H1 (cell line): ENCODE measurements at regions not wholly inside any gene's neighbourhood (a gene's known extent, or its start where the extent isn't known, plus 50 kb on each side); places are given as distances from the start of the nearest gene placed in this dataset.
A peak's percentile ranks its signal among the peaks of the same experiment; 100 is the strongest.
"Not testable (repeated sequence)": the region's sequence is repeated elsewhere in the genome, so short reads cannot be mapped to it uniquely, and the experiment has no call there.

ENCODE experiments used
- CTCF ChIA-PET: fragments of 300-600 bp; sonication (Branson Sonifier 250); formaldehyde crosslinking; loops from one replicate; lab custom pipeline; 2021; ENCODE audit not compliant: partially characterized antibody; lab: Charles Lee
- POLR2A ChIA-PET: fragments of 300-600 bp; sonication (Branson Sonifier 250); formaldehyde crosslinking; loops from one replicate; lab custom pipeline; 2021; ENCODE audit warnings: inconsistent platforms; ENCODE audit not compliant: partially characterized antibody; lab: Charles Lee
- DNase-seq, 2 experiments: peaks; one replicate each; pipeline versions ENCODE4 v3.0.0 to v3.0.0-alpha.2; 2010 to 2022; ENCODE audit warnings: low spot score in 2 of 2, low read depth in 1 of 2, mixed read lengths in 1 of 2
- FAIRE-seq: peaks from 2 replicates; lab custom pipeline; 2011; peaks lifted over from hg19 to GRCh38; lab: Jason Lieb, UNC
- H2AFZ ChIP-seq: 2 replicates; pipeline ENCODE4 v1.8.1; 2012; ENCODE audit warnings: low read length, inconsistent platforms
- H2AK5ac ChIP-seq: 2 replicates; pipeline ENCODE4 v1.6.1; 2013; ENCODE audit warnings: low read depth, low read length
- H2BK120ac ChIP-seq: replicated peaks from 2 replicates; pipeline ENCODE3; 2013; ENCODE audit warnings: low read depth, low read length, inconsistent platforms
- H2BK12ac ChIP-seq: 2 replicates; pipeline ENCODE4 v1.6.1; 2013; ENCODE audit warnings: low read depth, low read length
- H2BK15ac ChIP-seq: 2 replicates; pipeline ENCODE4 v1.6.1; 2013; ENCODE audit warnings: low read length
- H2BK20ac ChIP-seq: 2 replicates; pipeline ENCODE4 v1.6.1; 2013; ENCODE audit warnings: low read length
- H2BK5ac ChIP-seq: 2 replicates; pipeline ENCODE4 v1.6.1; 2013; ENCODE audit warnings: low read depth, low read length
- H3K14ac ChIP-seq: 2 replicates; pipeline ENCODE4 v1.6.1; 2013; ENCODE audit warnings: inconsistent platforms; ENCODE audit not compliant: insufficient read length
- H3K18ac ChIP-seq: 2 replicates; pipeline ENCODE4 v1.6.1; 2013; ENCODE audit warnings: low read length; ENCODE audit errors: extremely low read depth
- H3K23ac ChIP-seq: 2 replicates; pipeline ENCODE4 v1.6.1; 2013; ENCODE audit warnings: inconsistent platforms; ENCODE audit not compliant: insufficient read length
- H3K23me2 ChIP-seq: 2 replicates; pipeline ENCODE4 v1.6.1; 2013; ENCODE audit warnings: low read depth, low read length
- H3K27ac ChIP-seq: 2 replicates; pipeline ENCODE4 v1.6.1; 2011; ENCODE audit warnings: low read depth, low read length, inconsistent platforms
- H3K27me3 ChIP-seq, 4 experiments: replicated peaks in 1 of 4; 1 replicate in 1 of 4; 2 replicates in 3 of 4; pipeline versions ENCODE4 v1.6.1 to v1.8.1; 2011 to 2013; ENCODE audit warnings: low read length in 3 of 4, mild to moderate bottlenecking in 3 of 4, inconsistent platforms in 2 of 4, mixed read lengths in 2 of 4, moderate library complexity in 1 of 4; ENCODE audit not compliant: control insufficient read depth in 3 of 4, insufficient read depth in 3 of 4; ENCODE audit errors: extremely low read depth in 1 of 4
- H3K36me3 ChIP-seq, 4 experiments: 2 replicates each; pipeline versions ENCODE4 v1.6.1 to v1.8.1; 2011 to 2013; ENCODE audit warnings: mild to moderate bottlenecking in 4 of 4, low read length in 3 of 4, moderate library complexity in 2 of 4, control low read depth in 1 of 4, inconsistent platforms in 1 of 4; ENCODE audit not compliant: insufficient read depth in 4 of 4, control insufficient read depth in 2 of 4
- H3K4ac ChIP-seq: replicated peaks from 2 replicates; pipeline ENCODE3; 2013; ENCODE audit warnings: low read length, low read depth, mixed read lengths, inconsistent platforms; ENCODE audit not compliant: insufficient read length
- H3K4me1 ChIP-seq, 4 experiments: replicated peaks in 1 of 4; 1 replicate in 1 of 4; 2 replicates in 3 of 4; pipeline versions ENCODE4 v1.6.1 to v1.8.1; 2011 to 2013; ENCODE audit warnings: low read length in 3 of 4, inconsistent platforms in 2 of 4, mixed read lengths in 1 of 4; ENCODE audit not compliant: insufficient read depth in 4 of 4, control insufficient read depth in 3 of 4
- H3K4me2 ChIP-seq, 2 experiments: 2 replicates each; pipeline versions ENCODE4 v1.6.1 to v1.8.1; 2011 to 2013; ENCODE audit warnings: low read depth in 2 of 2, low read length in 2 of 2, control low read depth in 1 of 2, inconsistent platforms in 1 of 2, mild to moderate bottlenecking in 1 of 2; ENCODE audit not compliant: insufficient read depth in 1 of 2
- H3K4me3 ChIP-seq, 4 experiments: fragments of 200-600, 300-600 bp in 1 of 4; sonication (generic), shearing (Covaris generic), sonication (Bioruptor Twin) in 1 of 4; 2 replicates each; pipeline versions ENCODE4 v1.5.1 to v1.8.1; 2011 to 2016; ENCODE audit warnings: low read length in 4 of 4, low read depth in 3 of 4, control low read depth in 2 of 4, inconsistent platforms in 2 of 4, mild to moderate bottlenecking in 2 of 4, mixed read lengths in 1 of 4, moderate library complexity in 1 of 4; ENCODE audit not compliant: insufficient read depth in 2 of 4; ENCODE audit errors: extremely low read depth in 1 of 4
- H3K56ac ChIP-seq: replicated peaks from 2 replicates; pipeline ENCODE3; 2013; ENCODE audit warnings: low read depth, mild to moderate bottlenecking, mixed read lengths, low read length, inconsistent platforms; ENCODE audit not compliant: insufficient read length
- H3K79me1 ChIP-seq: 2 replicates; pipeline ENCODE4 v1.6.1; 2013; ENCODE audit warnings: low read depth, low read length, control low read depth
- H3K79me2 ChIP-seq, 2 experiments: 2 replicates each; pipeline versions ENCODE4 v1.6.1 to v1.8.1; 2012 to 2013; ENCODE audit warnings: low read length in 2 of 2, mild to moderate bottlenecking in 2 of 2, inconsistent platforms in 1 of 2; ENCODE audit not compliant: insufficient read depth in 2 of 2, control insufficient read depth in 1 of 2
- H3K9ac ChIP-seq, 4 experiments: replicated peaks in 1 of 4; 1 replicate in 1 of 4; 2 replicates in 3 of 4; pipeline versions ENCODE4 v1.6.1 to v1.8.1; 2011 to 2013; ENCODE audit warnings: low read depth in 3 of 4, low read length in 3 of 4, control low read depth in 2 of 4, mild to moderate bottlenecking in 2 of 4, moderate library complexity in 2 of 4, inconsistent platforms in 1 of 4; ENCODE audit errors: extremely low read depth in 1 of 4
- H3K9me3 ChIP-seq, 2 experiments: 2 replicates each; pipeline versions ENCODE4 v1.6.1 to v1.8.1; 2012 to 2013; ENCODE audit warnings: mild to moderate bottlenecking in 2 of 2, moderate library complexity in 2 of 2, control low read depth in 1 of 2, inconsistent platforms in 1 of 2, low read depth in 1 of 2, low read length in 1 of 2, mixed read lengths in 1 of 2; ENCODE audit not compliant: insufficient read depth in 2 of 2
- H4K20me1 ChIP-seq, 2 experiments: replicated peaks in 1 of 2; 2 replicates each; pipeline versions ENCODE3 to v1.8.1; 2011 to 2013; ENCODE audit warnings: inconsistent platforms in 2 of 2, low read length in 2 of 2, mild to moderate bottlenecking in 1 of 2; ENCODE audit not compliant: insufficient read depth in 2 of 2, control insufficient read depth in 1 of 2
- H4K5ac ChIP-seq: 2 replicates; pipeline ENCODE4 v1.6.1; 2013; ENCODE audit warnings: low read length, low read depth, mixed read lengths, inconsistent platforms; ENCODE audit not compliant: insufficient read length
- H4K8ac ChIP-seq: 2 replicates; pipeline ENCODE4 v1.8.0; 2013; ENCODE audit warnings: mild to moderate bottlenecking, moderate library complexity, low read length, inconsistent platforms; ENCODE audit not compliant: insufficient read depth; ENCODE audit errors: extremely low read depth
- H4K91ac ChIP-seq: replicated peaks from 2 replicates; pipeline ENCODE3; 2013; ENCODE audit warnings: low read length, mixed read lengths, inconsistent platforms; ENCODE audit not compliant: insufficient read length
- RAD21 ChIP-seq, 2 experiments: IDR thresholded peaks in 1 of 2; conservative IDR thresholded peaks in 1 of 2; 2 replicates each; pipeline ENCODE4 v1.6.1; 2011; ENCODE audit warnings: low read depth in 2 of 2, low read length in 2 of 2, improper control_type of control experiment in 1 of 2, inconsistent platforms in 1 of 2, mild to moderate bottlenecking in 1 of 2, moderate library complexity in 1 of 2
- WGBS, 2 experiments: shearing (Covaris generic) in 1 of 2; methylation state at CpG; one replicate each; pipeline versions ENCODE4 v1.1.6 to v1.1.7; 2013 to 2015; ENCODE audit warnings: low lambda C conversion rate in 2 of 2, mixed read lengths in 2 of 2, inconsistent platforms in 1 of 2, low coverage in 1 of 2, missing lambda C conversion rate in 1 of 2; ENCODE audit not compliant: insufficient replicate concordance in 2 of 2, insufficient coverage in 1 of 2, insufficient read length in 1 of 2; ENCODE audit errors: extremely low coverage in 1 of 2, missing lambda C conversion rate in 1 of 2; 5-methylcytosine and 5-hydroxymethylcytosine counted together

- H2BK120ac ChIP-seq, H3K18ac ChIP-seq, H4K20me1 ChIP-seq, H2BK12ac ChIP-seq, H4K91ac ChIP-seq, H3K4me1 ChIP-seq, H3K27me3 ChIP-seq, H3K56ac ChIP-seq, POLR2A ChIA-PET, FAIRE-seq, H2AK5ac ChIP-seq, H4K8ac ChIP-seq, H3K79me2 ChIP-seq, H3K79me1 ChIP-seq, CTCF ChIA-PET, H2AFZ ChIP-seq, H2BK15ac ChIP-seq, H3K4me2 ChIP-seq, H4K5ac ChIP-seq, DNase-seq, H3K9ac ChIP-seq, H3K36me3 ChIP-seq, H3K27ac ChIP-seq, H3K14ac ChIP-seq, H3K23me2 ChIP-seq, H2BK5ac ChIP-seq, H3K4ac ChIP-seq, H2BK20ac ChIP-seq, H3K4me3 ChIP-seq, H3K23ac ChIP-seq: not testable (repeated sequence)
- peaks cover 0 to 33% of the 10 kb centered on the region in 2 experiments; a peak in 2 of 4 replicates for H3K9me3 ChIP-seq
- 85% methylated on average over 3 of the region's 30 CpGs; no CpG with 5 or more reads in 1 of the 2 experiments for WGBS, 2 experiments
- peak; percentile 10 to 15; a peak in 2 of 4 replicates for TF ChIP-seq RAD21 (IDR thresholded peaks at IDR 0.05 in 1 of 2, conservative IDR thresholded peaks at IDR 0.05 in 1 of 2; ENCODE audit: low read depth in 2 of 2, low read length in 2 of 2)
These were observed 460.3 kb downstream of the ZNF33B start for GRCh38 chr10:42177793-42178689.
